HG02798 (cell line): ENCODE measurements at regions not wholly inside any gene's neighbourhood (a gene's known extent, or its start where the extent isn't known, plus 50 kb on each side); places are given as distances from the start of the nearest gene placed in this dataset.

Experiments used
- ATAC-seq: cut with Tn5 transposase; IDR thresholded peaks from one replicate; pipeline ENCODE4 v1.9.1; 2021; ENCODE audit warnings: mild to moderate bottlenecking; ENCODE audit not compliant: unreplicated experiment, poor library complexity

DNA sequence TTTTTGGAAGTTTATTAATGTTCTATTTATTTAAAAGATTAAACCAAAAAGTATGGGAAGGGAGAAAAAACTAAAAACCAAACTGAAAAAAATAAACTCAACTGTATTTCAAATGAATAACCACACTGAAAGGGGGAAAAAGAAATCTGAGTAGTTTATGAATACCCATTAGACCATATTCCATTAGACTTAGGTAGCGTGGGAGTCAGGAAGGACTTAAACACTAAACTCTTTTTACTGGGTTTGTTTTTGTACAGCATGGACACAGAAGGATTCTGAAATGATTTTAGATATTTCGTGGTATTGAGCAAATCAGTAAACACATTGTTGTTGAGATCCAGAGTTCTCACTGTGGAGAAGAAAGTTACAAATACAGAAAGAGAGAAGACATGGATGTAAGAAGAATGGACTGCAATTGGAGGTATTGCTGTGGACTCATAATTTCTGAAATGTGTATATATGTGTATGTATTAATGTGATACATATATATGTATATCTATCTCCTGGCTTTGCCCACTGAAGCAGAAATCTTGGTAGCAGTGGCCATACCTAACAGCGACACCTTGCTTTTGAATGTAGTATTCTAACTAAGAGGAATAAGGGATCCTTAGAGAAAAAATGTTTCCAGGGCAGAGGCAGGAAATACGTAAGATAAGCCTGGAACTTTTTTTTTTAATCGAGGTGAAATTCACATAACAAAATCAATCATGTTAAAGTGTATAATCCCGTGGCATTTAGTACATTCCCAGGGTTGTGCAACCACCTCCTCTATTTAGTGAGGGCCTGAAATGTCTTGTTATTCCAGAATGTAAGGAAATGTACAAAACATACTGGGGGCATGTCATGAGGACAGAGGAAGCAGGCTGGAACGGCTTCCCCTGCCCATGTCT lies 228.8 kb downstream of the SMARCA2 start:
- ATAC-seq: no peak

DNA sequence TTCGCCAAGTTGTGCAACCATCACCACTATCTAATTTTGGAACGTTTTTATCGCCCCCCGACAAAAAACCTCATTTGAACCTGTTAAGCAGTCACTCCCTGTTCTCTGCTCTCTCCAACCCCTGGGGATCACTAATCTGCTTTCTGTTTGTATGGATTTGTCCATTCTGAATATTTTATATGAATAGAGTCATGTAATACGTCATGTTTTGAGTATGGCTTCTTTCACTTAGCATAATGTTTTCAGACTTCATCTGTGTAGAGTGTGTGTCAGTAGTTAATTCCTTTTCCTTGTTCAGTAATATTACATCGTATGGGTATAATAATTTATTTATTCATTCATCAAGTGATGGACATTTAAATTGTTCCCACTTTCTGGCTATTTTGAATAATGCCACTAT lies 232.2 kb downstream of the SMARCA2 start:
- no peak for ATAC-seq

DNA sequence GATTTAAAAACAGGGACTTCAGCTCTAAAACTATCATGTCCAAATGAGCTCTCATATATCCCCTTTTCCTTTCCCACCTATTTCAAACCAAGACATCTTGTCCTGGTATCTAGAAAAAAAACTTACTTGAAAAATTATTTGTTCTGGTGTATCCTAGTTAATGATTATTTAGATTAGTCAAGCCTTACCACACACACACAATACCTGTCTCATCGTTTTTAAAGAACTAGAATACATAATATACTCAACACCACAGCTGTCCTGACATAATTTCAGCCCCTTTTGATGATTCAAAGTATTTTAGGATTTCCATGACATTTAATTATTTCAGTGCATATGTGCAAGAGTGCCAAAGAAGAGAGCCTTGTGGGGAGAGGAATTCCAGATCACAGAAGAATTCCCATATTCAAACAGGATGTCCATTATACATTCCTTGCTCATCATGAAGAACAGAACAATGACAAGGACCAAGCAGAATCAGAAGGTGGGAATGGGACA lies 233.7 kb downstream of the SMARCA2 start:
- ATAC-seq: no peak

DNA sequence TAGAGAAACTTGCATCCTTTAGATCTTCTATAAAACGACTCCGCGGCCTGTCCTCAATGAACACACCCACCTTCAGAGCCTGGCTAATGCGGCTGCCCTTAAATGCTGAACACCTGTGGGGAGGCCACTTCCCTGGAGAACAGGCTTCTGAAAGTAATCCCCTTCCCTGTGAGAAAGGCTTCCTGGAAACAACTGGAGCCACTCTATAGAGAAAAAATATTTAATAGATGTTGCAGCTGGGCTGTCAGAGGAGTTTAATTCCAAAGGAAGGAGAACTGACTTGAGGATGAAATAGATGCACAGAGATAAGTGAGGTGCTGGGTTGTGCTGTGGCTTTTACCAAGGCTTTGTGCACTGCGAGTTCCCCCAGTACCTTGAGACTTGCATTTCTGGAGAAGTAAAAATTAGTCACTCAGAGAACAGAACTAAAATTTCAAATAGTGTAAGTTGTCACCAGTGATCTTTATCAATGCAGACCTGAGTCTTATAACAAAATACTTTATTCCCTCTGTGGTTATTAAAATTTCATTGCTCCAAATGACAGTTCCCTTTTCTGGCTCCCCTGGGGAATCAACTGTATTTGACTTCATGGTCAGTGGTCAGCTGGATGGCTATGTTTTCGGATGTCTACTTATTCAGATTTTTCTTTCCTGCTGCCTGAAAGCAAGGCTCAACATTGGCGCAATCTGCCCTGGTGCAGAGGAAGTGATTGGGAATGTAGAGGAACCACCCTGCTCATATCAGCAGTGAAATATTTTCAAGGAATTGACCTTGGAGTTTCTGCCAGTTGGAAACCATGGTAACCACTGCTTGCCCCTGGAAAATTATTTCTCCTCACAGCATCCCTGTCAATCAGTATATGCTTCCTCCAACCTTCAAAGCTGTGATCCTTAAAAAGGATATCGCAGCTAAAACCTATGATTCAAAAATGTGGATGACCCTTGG lies 238.8 kb downstream of the SMARCA2 start:
- ATAC-seq: no peak

DNA sequence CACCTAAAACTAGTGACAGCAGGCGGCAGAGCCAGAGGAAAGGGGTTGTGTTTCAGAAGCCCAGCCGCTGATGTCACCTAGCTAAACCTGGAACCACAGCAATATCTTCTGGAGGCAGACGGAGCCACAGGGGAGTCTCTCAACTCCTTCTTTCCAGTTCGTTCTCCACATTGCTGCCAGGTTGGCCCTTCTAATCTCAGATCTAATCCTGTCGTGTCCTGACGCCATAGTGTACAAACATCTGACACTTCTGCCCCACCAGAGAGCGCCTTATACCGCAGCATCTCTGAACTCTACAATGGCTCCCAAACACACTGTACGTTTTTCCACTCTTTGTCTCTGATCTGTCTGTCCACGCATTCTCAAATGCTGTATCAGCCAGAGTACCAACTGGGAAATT lies 240.0 kb downstream of the SMARCA2 start:
- ATAC-seq: no peak

DNA sequence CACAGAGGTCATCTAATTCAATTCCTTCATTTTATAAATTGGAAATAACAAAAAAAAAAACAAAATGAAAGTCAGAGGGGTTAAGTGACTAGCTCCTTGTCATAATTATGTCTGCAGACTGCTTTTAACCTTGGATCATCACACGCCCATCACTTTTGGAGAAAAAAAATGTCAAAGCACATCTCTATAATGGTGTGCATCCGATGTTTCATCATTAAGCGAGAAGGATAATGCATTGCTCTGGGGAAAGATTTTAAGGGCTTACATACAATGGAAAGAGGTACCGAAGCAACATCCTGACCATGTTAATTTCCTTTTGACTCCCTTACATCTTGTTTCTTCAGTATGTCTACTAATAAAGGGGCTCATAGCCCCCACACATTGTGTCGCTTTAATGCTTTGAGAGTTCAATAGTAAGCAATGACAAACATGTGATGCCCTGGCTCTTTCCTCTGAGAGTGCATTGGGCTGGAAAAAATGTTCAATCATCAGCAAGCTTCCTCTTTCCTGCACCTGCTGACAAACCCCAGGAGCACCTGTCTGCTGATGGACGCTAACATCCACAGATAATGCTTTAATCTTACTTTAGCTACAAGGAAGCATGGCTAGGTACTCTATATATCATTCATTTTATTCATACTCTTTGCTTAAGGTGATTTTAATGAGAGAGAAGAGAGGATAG lies 242.2 kb downstream of the SMARCA2 start:
- ATAC-seq: no peak

DNA sequence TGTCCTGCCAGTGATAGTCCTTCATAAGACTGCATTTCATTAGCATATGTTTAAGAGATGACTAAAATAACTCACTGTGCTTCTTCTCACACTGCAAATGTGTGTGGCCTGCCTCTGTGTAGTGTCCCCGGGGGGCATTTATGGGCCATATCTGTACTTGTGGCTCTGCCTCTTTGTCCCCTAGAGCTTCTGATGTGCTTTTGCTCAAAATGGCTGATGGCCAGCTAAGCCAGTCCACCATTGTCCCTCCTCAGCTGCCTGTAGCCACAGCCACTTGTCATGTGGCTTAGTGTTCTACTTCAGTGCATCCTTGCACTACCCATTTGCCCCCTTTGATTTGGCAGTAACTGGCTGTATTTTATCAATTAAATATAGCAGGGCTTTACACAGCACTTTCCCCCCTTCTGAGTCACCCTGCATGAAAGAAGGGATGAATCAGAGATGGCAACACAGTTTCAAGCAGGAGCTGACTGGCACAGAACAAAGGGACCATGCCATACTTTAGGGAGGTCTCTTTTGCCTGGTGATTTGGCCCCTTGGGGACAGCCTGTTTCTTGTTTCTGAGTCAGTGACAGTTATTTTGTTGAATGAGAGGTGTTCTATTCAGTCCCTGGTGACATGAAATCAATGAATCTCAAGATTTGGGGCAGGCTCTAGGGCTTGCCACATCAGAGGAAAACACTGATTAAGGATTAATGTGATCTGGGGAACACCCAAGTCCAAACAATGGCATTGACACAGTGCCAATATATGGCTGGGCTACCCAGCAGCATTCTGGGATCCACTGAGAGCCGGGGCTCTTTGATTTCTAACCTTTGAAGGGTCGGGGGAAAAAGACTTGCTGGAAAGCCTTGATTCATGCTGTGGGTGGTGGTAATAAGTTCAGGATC lies 245.5 kb downstream of the SMARCA2 start:
- no peak for ATAC-seq

DNA sequence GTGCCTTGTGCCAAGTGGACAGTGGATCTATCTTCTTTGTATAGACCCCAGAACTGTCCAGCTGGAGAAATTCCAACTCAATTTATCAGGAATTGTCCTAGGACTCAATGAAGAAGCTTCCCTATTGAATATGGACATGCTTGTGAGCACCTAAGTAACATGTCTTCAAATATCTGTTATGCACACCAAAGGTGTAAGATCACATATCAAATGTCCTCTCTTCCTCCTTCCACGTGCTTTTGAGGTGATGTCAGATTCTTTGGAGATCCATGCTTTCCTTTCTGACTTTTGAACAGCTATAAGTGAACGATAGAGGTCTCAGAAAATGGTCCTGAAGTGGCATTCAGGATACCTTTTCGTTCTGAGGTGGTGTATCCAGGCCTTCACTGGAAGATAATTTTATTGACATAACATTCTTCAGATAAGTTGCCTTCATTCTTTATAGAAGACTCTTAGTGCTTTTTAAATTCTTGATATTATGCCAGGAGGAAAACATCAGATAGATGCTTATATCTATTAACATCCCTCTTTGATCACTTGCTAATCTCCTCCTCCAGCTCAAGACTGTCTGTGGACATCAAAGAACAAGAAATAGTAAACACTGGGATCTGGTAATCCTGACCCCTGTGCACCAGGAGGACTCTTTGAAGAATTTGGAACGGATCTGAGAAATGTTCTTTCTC lies 246.4 kb downstream of the SMARCA2 start:
- ATAC-seq: no peak

DNA sequence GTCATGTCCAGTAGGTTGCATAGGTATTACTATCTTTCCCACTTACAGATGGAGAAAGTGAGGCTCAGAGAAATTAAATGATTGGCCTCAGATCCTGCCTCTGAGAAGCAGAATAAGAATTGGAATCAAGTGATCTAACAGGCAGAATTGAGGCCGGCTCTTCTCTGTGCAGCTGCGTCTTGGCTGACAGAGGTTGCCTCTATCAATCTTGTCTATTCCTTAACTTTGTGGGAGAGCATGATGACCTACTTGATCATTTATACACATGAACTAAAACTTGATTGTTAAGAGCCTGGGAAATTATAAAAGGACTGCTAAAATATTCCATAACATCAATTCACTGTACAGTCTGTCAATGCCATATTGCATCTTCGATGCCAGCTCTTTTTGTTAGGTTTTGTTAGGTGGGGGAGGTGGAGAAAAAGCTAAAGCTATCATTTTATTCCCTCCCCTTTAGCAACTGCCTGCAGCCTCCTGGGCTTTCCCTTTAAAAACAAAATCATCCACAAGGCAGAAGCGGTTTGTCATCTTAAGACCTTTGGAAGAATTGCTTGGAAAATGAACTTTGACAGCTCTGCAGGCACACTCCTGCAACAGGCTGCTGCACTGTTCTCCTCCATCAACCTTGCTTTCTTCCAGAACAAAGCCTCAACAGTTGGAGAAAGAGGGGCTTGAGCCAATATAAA lies 247.4 kb downstream of the SMARCA2 start:
- ATAC-seq: no peak

DNA sequence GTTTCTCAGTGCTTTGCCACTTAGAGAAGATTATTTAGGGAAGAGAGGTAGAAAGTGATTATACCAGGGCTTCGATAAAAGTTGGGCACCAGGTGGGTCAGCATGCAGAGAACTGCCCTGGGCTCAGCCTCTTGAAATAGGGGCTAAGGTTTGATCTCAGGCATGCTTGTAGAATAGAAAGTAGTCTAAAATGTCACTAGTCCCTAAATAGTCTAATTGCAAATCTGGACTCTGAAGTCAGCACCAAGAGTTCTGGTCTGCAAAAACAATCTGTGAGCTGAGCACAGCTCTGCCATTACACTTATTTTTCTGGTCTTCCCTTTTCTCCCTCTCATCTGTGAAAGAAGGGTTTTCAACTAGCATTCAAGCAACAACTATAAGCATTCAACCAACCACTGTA lies 248.0 kb downstream of the SMARCA2 start:
- no peak for ATAC-seq

DNA sequence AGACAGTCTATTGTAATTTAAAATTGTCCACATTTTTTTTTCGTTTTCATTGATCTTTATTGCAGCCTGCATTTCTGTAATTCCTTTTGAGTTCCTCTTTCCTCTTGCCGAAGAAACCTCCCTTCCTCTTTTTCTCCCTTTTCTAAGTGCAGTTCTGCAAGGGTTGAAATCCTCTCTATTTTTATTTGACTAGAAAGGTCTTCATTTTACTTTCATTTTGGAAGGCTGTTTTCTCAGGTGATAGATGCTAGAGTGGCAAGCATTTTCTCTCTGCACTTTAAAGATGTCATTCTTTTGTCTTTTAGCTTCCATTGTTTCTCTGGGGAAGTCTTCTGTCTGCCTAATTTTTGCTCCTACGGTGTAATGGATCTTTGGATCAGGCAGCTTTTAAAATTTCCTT lies 248.5 kb downstream of the SMARCA2 start:
- no peak for ATAC-seq

DNA sequence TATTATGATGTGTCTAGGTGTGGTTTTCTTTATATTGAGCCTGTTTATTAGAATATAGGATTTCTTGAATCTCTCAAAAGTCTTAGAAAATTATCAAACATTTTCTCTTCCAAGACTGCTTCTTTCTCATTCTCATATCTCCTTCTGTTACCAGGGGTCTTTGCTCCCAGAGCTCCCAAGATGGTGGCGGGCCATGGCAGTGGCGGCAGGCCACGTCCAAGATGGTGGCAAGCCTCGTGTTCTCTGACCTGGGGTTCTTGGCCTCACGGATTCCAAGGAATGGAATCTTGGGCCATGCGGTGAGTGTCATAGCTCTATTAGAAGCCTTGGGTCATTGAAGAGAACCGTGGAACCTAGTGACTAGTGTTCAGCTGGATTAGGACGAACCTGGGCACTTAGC lies 248.9 kb downstream of the SMARCA2 start:
- no peak for ATAC-seq

DNA sequence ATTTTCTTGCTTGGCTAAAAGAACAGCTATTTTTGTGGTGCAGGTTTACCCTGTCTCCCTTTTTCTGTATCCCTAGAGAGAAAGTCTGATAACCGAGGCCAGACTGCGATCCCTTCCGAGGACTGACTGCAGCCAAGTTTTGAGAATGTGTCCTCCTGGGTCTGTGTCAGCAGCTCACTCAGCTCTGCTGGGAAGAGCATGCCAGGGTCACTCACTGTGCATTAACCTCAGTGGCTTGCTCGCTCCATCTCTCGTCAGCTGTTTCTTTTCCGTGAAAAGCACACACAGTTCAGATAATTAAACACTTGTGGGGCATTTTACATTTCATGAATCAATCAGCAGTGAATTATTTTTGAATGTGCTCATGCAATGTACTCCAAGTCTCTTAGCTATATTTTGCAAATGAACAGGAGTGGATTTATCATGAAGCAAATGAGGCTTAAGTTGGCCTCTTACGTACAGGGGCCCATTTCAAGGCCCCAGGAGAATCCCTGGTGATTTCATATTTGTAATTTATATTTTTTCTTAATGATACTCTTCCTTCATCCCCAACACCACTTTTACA lies 252.1 kb downstream of the SMARCA2 start:
- ATAC-seq: no peak

DNA sequence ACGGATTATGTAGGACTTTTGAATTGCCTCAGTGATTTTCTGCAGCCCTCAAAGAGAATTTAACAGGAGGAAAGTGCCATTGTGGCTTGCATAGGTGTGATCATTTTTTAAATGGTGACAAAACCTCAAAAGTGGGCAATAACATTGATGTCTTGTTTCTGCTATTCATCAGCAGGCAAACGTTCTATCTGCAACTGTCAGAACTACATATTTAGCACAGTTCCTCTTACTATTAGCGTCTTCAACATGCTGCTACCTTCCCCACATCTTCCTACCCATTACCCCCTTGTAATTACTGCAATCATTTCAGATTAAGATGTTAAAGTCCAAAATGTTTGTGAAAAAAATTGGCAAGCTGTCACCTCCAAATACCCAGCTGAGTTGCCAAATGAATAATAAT lies 254.6 kb downstream of the SMARCA2 start:
- ATAC-seq: no peak

DNA sequence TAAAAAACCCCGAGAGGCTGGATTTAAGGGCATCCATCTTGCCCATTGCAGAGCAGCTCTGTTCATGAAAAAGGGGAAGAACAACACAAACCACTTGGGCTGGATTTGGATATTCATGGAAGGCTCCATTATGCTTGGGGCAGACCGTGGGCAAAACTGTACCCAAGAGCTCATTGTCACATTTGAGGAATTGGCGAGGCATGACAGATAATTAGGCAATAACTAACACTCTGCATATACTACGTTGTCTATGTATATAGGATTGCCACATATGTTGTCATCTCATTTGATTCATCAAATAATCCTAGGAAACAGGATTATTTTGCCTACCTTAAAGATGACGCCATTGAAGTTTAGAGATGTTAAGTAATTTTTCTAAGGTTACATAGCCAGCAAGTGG lies 255.4 kb downstream of the SMARCA2 start:
- ATAC-seq: no peak

DNA sequence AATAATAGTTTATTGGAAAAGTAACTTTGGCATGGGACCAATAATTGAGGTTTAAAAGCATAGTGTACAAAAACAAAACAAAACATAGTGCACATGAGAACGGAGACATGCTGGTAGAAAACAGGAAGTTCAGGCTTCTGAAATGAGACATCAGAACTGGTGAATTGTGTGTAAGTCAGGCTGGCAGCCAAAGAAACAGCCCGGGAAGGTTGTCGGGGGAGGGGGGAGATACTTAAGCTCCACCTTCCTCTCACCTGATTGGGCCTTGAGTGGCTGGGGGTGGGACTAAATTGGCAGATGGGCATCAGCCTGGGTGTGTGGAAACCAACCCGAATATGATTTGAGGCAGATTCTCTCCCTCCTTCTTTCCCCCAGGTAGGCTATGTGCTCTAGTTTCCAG lies 256.3 kb downstream of the SMARCA2 start:
- peak; percentile 78 for ATAC-seq

DNA sequence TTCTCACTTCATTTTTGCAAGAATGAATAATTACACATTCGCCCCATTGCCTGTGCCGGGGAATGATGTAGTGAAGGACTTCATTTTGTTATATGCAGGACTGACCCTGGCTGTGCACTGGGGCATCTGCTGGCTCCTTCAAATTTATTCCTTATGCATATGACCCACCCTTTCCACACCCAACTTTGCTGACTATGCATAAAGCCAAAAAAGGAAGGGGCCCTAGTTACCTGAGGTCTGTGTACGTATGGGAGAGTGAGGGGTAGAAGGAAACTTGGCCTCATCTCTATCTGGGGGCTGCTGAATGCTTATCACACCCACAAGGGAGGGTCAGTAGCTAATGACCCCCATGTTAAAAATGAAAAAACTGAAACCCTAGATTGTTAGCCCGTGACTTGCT lies 259.6 kb downstream of the SMARCA2 start:
- no peak for ATAC-seq

DNA sequence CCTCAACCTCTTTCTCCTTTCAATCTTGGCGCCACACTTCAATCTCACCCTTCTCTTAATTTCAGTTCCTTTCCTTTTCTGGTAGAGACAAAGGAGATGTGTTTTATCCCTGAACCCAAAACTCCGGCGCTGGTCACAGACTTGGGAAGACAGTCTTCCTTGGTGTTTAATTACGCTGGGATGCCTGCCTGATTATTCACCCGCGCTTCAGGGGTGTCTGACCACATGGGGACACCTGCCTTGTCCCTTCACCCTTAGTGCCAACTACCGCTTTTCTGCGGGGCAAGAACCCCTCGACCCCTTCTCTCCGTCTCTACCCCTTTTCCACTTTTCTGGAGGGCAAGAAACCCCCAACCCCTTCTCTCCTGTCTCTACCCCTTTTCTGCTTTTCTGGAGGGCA lies 261.1 kb downstream of the SMARCA2 start:
- no peak for ATAC-seq
